Transverse colon (tissue), 4 donors: ENCODE measurements at regions not wholly inside any gene's neighbourhood (a gene's known extent, or its start where the extent isn't known, plus 50 kb on each side); places are given as distances from the start of the nearest gene placed in this dataset.

ENCODE experiments used
- CTCF ChIP-seq, 5 experiments: fragments of 200-600 bp in 3 of 5; fragments of 450-650 bp in 2 of 5; sonication (generic) in 3 of 5; IDR thresholded peaks; 1 replicate in 2 of 5; 2 replicates in 3 of 5; pipeline ENCODE4 v1.5.1; 2016 to 2017; ENCODE audit warnings: antibody characterized with exemption in 5 of 5, inconsistent platforms in 3 of 5, mild to moderate bottlenecking in 2 of 5, moderate library complexity in 1 of 5
- POLR2A ChIP-seq: fragments of 450-650 bp; IDR thresholded peaks from one replicate; pipeline ENCODE4 v1.6.1; 2016; ENCODE audit warnings: antibody characterized with exemption, mild to moderate bottlenecking, moderate library complexity
- POLR2AphosphoS5 ChIP-seq, 3 donors: sonication (generic); formaldehyde crosslinking; IDR thresholded peaks; one replicate each; pipeline ENCODE4 v1.6.1; 2016; ENCODE audit warnings: antibody characterized with exemption in 3 of 3

- TF ChIP-seq POLR2A: no peak
- no peak for TF ChIP-seq CTCF (IDR thresholded peaks at IDR 0.05)
- no peak for TF ChIP-seq POLR2AphosphoS5 (IDR thresholded peaks at IDR 0.05)
Measured at GRCh38 chr10:107913317-107914294, 749.1 kb upstream of the SORCS1 start.
